Hepatocyte (in vitro differentiated cells): ENCODE measurements at regions not wholly inside any gene's neighbourhood (a gene's known extent, or its start where the extent isn't known, plus 50 kb on each side); places are given as distances from the start of the nearest gene placed in this dataset.

Experiments used
- CTCF ChIP-seq: fragments of 200-600 bp; sonication (generic); IDR thresholded peaks from 2 replicates; pipeline ENCODE4 v1.5.1; 2016; ENCODE audit warnings: antibody characterized with exemption, mild to moderate bottlenecking; ENCODE audit not compliant: poor library complexity
- EZH2 ChIP-seq: fragments of 200-600 bp; sonication (generic); IDR thresholded peaks from 2 replicates; pipeline ENCODE4 v1.6.1; 2016; ENCODE audit warnings: antibody characterized with exemption, mild to moderate bottlenecking, borderline replicate concordance
- EZH2phosphoT487 ChIP-seq: fragments of 200-600 bp; sonication (generic); IDR thresholded peaks from one replicate; pipeline ENCODE4 v1.6.1; 2018; ENCODE audit warnings: antibody characterized with exemption, mild to moderate bottlenecking, low read depth, moderate library complexity; ENCODE audit not compliant: unreplicated experiment, severe bottlenecking

GRCh38 chr1:67583462-67583950 lies 101.5 kb upstream of the GADD45A start:
- TF ChIP-seq CTCF (no peak), EZH2phosphoT487 (no peak), EZH2 (no peak)
